PC-9 (cell line): ENCODE measurements at regions not wholly inside any gene's neighbourhood (a gene's known extent, or its start where the extent isn't known, plus 50 kb on each side); places are given as distances from the start of the nearest gene placed in this dataset.

Source experiments
- CTCF ChIP-seq: fragments of 200-600 bp; sonication (generic); conservative IDR thresholded peaks from 2 replicates; pipeline ENCODE4 v1.6.1; 2017; ENCODE audit warnings: mixed run types, antibody characterized with exemption, mild to moderate bottlenecking, moderate library complexity
- EZH2 ChIP-seq: fragments of 200-600 bp; sonication (generic); IDR thresholded peaks from 2 replicates; pipeline ENCODE4 v1.8.0; 2017; ENCODE audit warnings: antibody characterized with exemption, low read depth

GRCh38 chr3:159632851-159633250 is 355.8 kb upstream of the IL12A start:
- TF ChIP-seq CTCF (no peak), EZH2 (no peak)
